ENCODE measurements at regions not wholly inside any gene's neighbourhood (a gene's known extent, or its start where the extent isn't known, plus 50 kb on each side); places are given as distances from the start of the nearest gene placed in this dataset.

DNA sequence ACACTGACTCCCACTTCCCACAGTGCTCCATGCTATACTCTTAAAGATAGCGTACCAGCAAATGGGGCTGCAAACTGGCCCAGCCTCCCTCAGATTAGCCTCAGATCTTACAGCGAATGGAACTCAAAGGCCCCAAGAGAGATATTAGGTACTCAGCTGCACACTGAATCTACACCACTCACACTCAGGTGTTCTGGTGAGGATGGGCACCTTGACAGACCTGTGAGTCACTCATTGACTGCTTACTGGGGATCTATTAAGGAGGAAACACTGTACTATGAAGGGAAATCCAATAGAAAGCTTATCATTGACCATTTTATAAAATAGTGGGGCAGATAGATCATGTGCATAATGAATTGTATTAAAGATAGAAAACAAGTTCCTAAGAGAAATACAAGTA lies 164.3 kb upstream of the ATP1B1 start:
- no peak for DNase-seq (ENCODE audit: low read depth)
- no peak overlapping the region for H3K4me3 ChIP-seq (ENCODE audit: control insufficient read depth, low read depth, low read length)
- TF ChIP-seq CTCF (conservative IDR thresholded peaks at IDR 0.05; ENCODE audit: control insufficient read depth, insufficient read depth, low read depth, low read length), result no peak

GRCh38 chr1:168945870-168946269 lies 160.6 kb upstream of the ATP1B1 start:
- peak; percentile 3 for DNase-seq (ENCODE audit: low read depth)
- H3K4me3 ChIP-seq (ENCODE audit: control insufficient read depth, low read depth, low read length), result no peak overlapping the region
- no peak for TF ChIP-seq CTCF (conservative IDR thresholded peaks at IDR 0.05; ENCODE audit: control insufficient read depth, insufficient read depth, low read depth, low read length)

- no peak for TF ChIP-seq CTCF (conservative IDR thresholded peaks at IDR 0.05; ENCODE audit: control insufficient read depth, insufficient read depth, low read depth, low read length)
- H3K4me3 ChIP-seq (ENCODE audit: control insufficient read depth, low read depth, low read length), result no peak overlapping the region
- DNase-seq (ENCODE audit: low read depth), result no peak
Observed at GRCh38 chr1:168947041-168947440, 159.4 kb upstream of the ATP1B1 start.

GRCh38 chr1:168949672-168950071 lies 156.8 kb upstream of the ATP1B1 start:
- TF ChIP-seq CTCF (conservative IDR thresholded peaks at IDR 0.05; ENCODE audit: control insufficient read depth, insufficient read depth, low read depth, low read length), result no peak
- DNase-seq (ENCODE audit: low read depth), result no peak
- no peak overlapping the region for H3K4me3 ChIP-seq (ENCODE audit: control insufficient read depth, low read depth, low read length)

DNA sequence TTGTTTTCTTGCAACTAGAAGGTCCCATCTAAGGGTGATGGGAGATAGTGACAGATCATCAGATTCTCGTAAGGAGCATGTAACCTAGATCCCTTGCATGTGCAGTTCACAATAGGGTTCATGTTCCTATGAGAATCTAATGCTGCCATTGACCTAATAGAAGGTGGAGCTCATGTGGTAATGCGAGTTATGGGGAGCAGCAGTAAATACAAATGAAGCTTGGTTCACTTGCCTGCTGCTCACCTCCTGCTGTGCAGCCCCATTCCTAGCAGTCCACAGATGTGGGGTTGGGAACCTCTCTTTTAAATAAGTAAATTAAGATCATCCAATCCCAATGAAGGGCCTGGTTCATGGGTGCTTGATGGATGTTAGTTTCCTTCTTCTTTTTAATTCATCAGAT lies 148.7 kb upstream of the ATP1B1 start:
- TF ChIP-seq CTCF (conservative IDR thresholded peaks at IDR 0.05; ENCODE audit: control insufficient read depth, insufficient read depth, low read depth, low read length), result no peak
- no peak for DNase-seq (ENCODE audit: low read depth)

DNA sequence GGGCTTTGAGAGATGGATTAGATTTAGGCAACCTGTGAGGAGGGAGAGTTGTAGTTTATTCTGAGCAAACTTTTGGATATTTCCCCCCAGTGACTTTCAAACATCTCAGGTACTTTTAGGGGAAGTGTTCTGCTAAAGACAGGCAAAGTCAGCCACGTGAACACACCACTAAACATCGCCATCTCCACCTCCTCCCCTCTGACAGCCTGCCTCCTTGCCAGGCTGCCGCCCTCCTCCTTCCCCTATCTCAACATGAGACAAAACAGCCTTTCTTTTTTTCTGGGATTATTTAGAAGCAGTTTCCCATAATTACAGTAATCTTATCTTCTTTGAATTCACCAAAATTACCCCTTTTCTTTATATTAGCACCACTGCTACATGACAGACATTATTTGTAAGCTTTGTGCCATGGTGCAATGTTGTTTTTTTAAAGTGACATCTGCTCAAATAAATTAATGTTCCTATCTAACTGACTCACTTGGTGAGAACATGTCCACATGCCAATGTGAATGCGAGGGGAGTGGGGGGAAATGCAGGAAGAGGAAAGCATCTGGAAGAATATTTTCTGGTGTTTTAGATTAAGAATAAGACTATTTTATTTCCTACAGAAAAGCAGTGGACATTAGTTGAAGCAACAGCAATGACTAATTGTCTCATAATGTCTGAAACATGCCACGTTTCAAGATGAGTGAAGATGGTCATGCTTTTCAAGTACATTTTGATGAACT lies 147.8 kb upstream of the ATP1B1 start:
- TF ChIP-seq CTCF (conservative IDR thresholded peaks at IDR 0.05; ENCODE audit: control insufficient read depth, insufficient read depth, low read depth, low read length), result no peak
- peak; percentile 8 for DNase-seq (ENCODE audit: low read depth)

More for the DNA sequence above, 148.7 kb upstream of the ATP1B1 start:
- H3K4me3 ChIP-seq (ENCODE audit: control insufficient read depth, low read depth, low read length), result no peak overlapping the region

More for the DNA sequence above, 147.8 kb upstream of the ATP1B1 start:
- no peak overlapping the region for H3K4me3 ChIP-seq (ENCODE audit: control insufficient read depth, low read depth, low read length)
